Glutamatergic neuron (in vitro differentiated cells): ENCODE measurements at regions not wholly inside any gene's neighbourhood (a gene's known extent, or its start where the extent isn't known, plus 50 kb on each side); places are given as distances from the start of the nearest gene placed in this dataset.
A peak's percentile ranks its signal among the peaks of the same experiment; 100 is the strongest.

ENCODE experiments used
- DNase-seq: peaks from one replicate; pipeline ENCODE4 v3.0.0; 2022
- H3K27ac Mint-ChIP-seq: one replicate; pipeline ENCODE4 v1.8.0; 2020; ENCODE audit warnings: mild to moderate bottlenecking, mixed read lengths, inconsistent platforms; ENCODE audit not compliant: unreplicated experiment
- H3K27me3 Mint-ChIP-seq: one replicate; pipeline ENCODE4 v1.8.0; 2020; ENCODE audit warnings: mild to moderate bottlenecking, moderate library complexity, mixed read lengths, inconsistent platforms; ENCODE audit not compliant: unreplicated experiment
- H3K36me3 Mint-ChIP-seq: one replicate; pipeline ENCODE4 v1.8.0; 2020; ENCODE audit warnings: mild to moderate bottlenecking, mixed read lengths, inconsistent platforms; ENCODE audit not compliant: unreplicated experiment
- H3K4me1 Mint-ChIP-seq: one replicate; pipeline ENCODE4 v1.8.0; 2020; ENCODE audit warnings: mild to moderate bottlenecking, low read depth, mixed read lengths, inconsistent platforms; ENCODE audit not compliant: unreplicated experiment
- H3K4me3 Mint-ChIP-seq: one replicate; pipeline ENCODE4 v1.8.0; 2020; ENCODE audit warnings: mild to moderate bottlenecking, mixed read lengths, inconsistent platforms; ENCODE audit not compliant: unreplicated experiment
- H3K9me3 Mint-ChIP-seq: one replicate; pipeline ENCODE4 v1.8.0; 2020; ENCODE audit warnings: mild to moderate bottlenecking, moderate library complexity, mixed read lengths, inconsistent platforms; ENCODE audit not compliant: unreplicated experiment
- CTCF ChIP-seq: fragments of 200-600 bp; sonication (generic); IDR thresholded peaks from one replicate; pipeline ENCODE4 v1.5.0; 2021; ENCODE audit not compliant: partially characterized antibody, unreplicated experiment

DNA sequence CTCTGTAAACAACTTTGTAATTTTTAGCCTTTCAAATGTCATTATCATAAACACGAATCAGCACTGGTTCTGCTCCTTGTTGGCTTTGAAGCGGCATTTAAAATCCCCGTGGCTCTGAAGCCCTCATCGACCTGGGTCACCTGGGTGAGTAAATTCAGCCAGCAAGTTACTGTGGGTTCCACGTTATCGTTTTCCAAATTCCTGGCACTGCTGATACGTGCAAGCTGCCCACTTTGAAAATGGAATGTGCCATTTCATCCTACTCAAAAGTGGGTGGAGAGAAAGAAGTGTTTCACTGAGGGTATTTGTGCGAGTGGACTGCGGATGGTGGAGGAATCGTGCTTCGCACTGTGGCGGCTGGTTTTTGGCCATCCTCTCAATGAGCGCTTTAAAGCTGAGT, 281.7 kb downstream of the KLF6 start:
- H3K4me3 Mint-ChIP-seq, result no peak overlapping the region
- peaks cover 17% of the 10 kb centered on the region for H3K4me1 Mint-ChIP-seq
- no peaks in the 10 kb centered on the region for H3K36me3 Mint-ChIP-seq
- TF ChIP-seq CTCF, result no peak
- no peak overlapping the region for H3K27ac Mint-ChIP-seq
- peaks cover 4% of the 10 kb centered on the region for H3K27me3 Mint-ChIP-seq
- peaks cover 3% of the 10 kb centered on the region for H3K9me3 Mint-ChIP-seq
- DNase-seq, result no peak

GRCh38 chr10:3502673-3503072, 282.3 kb downstream of the KLF6 start:
- Mint-ChIP-seq H3K27ac (no peak overlapping the region), H3K9me3 (peaks cover 3% of the 10 kb centered on the region), H3K4me3 (no peak overlapping the region), H3K36me3 (no peaks in the 10 kb centered on the region), H3K4me1 (peaks cover 20% of the 10 kb centered on the region), H3K27me3 (peaks cover 4% of the 10 kb centered on the region)
- TF ChIP-seq CTCF, result no peak
- no peak for DNase-seq

DNA sequence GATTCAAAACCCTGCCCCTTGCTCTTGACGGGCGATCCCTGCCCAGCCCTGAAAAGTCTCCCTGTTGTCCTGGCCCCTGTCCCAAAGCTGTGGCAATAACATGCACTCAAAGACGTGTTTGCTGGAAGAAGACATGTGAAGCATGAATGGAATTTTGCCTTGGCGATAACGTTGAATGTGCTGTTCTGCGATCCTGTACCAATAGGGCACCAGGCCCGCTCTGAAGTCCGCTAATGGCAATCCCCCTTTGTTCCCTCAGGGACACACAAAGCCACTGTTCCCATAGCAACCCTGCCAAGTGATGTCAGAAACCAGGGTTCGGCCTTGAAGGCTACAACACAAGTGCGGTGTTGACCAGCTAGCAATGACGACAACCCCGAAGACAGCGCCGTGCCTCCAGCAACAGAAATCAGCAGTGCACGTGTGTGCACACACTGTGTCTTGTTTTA, 284.6 kb downstream of the KLF6 start:
- Mint-ChIP-seq H3K4me3 (peak overlapping the region; percentile 53), H3K27ac (peak overlapping the region; percentile 94), H3K27me3 (peaks cover 4% of the 10 kb centered on the region)

GRCh38 chr10:3499120-3499519, 285.9 kb downstream of the KLF6 start:
- no peaks in the 10 kb centered on the region for H3K36me3 Mint-ChIP-seq
- H3K27ac Mint-ChIP-seq, result no peak overlapping the region
- no peak for DNase-seq
- H3K4me1 Mint-ChIP-seq, result peaks cover 29% of the 10 kb centered on the region
- H3K27me3 Mint-ChIP-seq, result peaks cover 4% of the 10 kb centered on the region
- TF ChIP-seq CTCF, result no peak
- peaks cover 3% of the 10 kb centered on the region for H3K9me3 Mint-ChIP-seq
- no peak overlapping the region for H3K4me3 Mint-ChIP-seq

More for the DNA sequence above, 284.6 kb downstream of the KLF6 start:
- peaks cover 3% of the 10 kb centered on the region for H3K9me3 Mint-ChIP-seq
- TF ChIP-seq CTCF, result no peak
- H3K36me3 Mint-ChIP-seq, result no peaks in the 10 kb centered on the region
- H3K4me1 Mint-ChIP-seq, result peaks cover 29% of the 10 kb centered on the region
- DNase-seq, result peak; percentile 77

DNA sequence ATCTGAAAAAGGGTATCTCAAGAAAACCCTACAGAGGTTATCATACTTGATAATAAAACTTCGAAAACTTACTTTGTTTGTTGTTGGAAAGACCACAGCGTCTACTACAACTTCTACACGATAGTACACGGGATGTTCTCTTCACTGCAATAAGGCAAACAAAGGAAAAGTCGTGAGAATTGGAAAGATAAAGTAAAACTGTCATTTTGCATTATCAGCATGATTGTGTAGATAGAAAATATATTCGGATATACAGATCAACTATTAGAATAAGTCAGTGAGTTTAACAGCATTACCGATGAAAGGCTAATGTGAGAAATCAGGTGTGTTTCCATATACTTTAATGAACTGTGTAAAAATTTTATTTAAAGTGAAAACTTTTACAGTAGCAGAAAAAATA, 287.4 kb downstream of the KLF6 start:
- H3K27me3 Mint-ChIP-seq, result peaks cover 4% of the 10 kb centered on the region
- H3K27ac Mint-ChIP-seq, result no peak overlapping the region
- H3K36me3 Mint-ChIP-seq, result no peaks in the 10 kb centered on the region
- TF ChIP-seq CTCF, result no peak
- H3K4me1 Mint-ChIP-seq, result peaks cover 25% of the 10 kb centered on the region
- no peak for DNase-seq
- H3K4me3 Mint-ChIP-seq, result no peak overlapping the region
- no peaks in the 10 kb centered on the region for H3K9me3 Mint-ChIP-seq
